Nephron (organoid): ENCODE measurements at regions not wholly inside any gene's neighbourhood (a gene's known extent, or its start where the extent isn't known, plus 50 kb on each side); places are given as distances from the start of the nearest gene placed in this dataset.

Source experiments
- H3K27ac Mint-ChIP-seq, 3 experiments: 2 replicates each; pipeline ENCODE4 v1.8.0; 2020; ENCODE audit warnings: mixed read lengths in 3 of 3, mild to moderate bottlenecking in 2 of 3, moderate library complexity in 1 of 3
- H3K27me3 Mint-ChIP-seq: 2 replicates; pipeline ENCODE4 v1.8.0; 2021; ENCODE audit warnings: low read depth, mild to moderate bottlenecking, moderate library complexity, mixed read lengths
- H3K36me3 Mint-ChIP-seq: 2 replicates; pipeline ENCODE4 v1.8.0; 2020; ENCODE audit warnings: low read depth, mixed read lengths
- H3K4me1 Mint-ChIP-seq: 2 replicates; pipeline ENCODE4 v1.8.0; 2020; ENCODE audit warnings: mixed read lengths
- H3K4me3 Mint-ChIP-seq, 3 experiments: 2 replicates each; pipeline ENCODE4 v1.8.0; 2020; ENCODE audit warnings: mild to moderate bottlenecking in 3 of 3, mixed read lengths in 3 of 3, moderate library complexity in 2 of 3
- H3K9me3 Mint-ChIP-seq: 2 replicates; pipeline ENCODE4 v1.8.0; 2020; ENCODE audit warnings: mixed read lengths
- CTCF ChIP-seq, 3 experiments: fragments of 200-600 bp; sonication (generic); IDR thresholded peaks; one replicate each; pipeline ENCODE4 v1.5.0; 2021; ENCODE audit warnings: antibody characterized with exemption in 3 of 3; ENCODE audit not compliant: unreplicated experiment in 3 of 3

GRCh38 chr3:148642214-148642613, 55.5 kb upstream of the AGTR1 start:
- H3K4me3 Mint-ChIP-seq: no peak overlapping the region
- H3K4me1 Mint-ChIP-seq: no peaks in the 10 kb centered on the region
- no peak overlapping the region for H3K27ac Mint-ChIP-seq
- H3K27me3 Mint-ChIP-seq: no peaks in the 10 kb centered on the region
- no peak for TF ChIP-seq CTCF (IDR thresholded peaks at IDR 0.05; ENCODE audit: unreplicated experiment in 3 of 3)
- no peaks in the 10 kb centered on the region for H3K9me3 Mint-ChIP-seq
- H3K36me3 Mint-ChIP-seq: no peaks in the 10 kb centered on the region

- H3K4me1 Mint-ChIP-seq: no peaks in the 10 kb centered on the region
- TF ChIP-seq CTCF (IDR thresholded peaks at IDR 0.05; ENCODE audit: unreplicated experiment in 3 of 3): no peak
These were observed 55.1 kb upstream of the AGTR1 start for GRCh38 chr3:148642616-148643015.

GRCh38 chr3:148643389-148643840, 54.3 kb upstream of the AGTR1 start:
- Mint-ChIP-seq H3K27me3 (no peaks in the 10 kb centered on the region), H3K4me3 (no peak overlapping the region)

More at GRCh38 chr3:148642616-148643015, 55.1 kb upstream of the AGTR1 start:
- no peaks in the 10 kb centered on the region for H3K27me3 Mint-ChIP-seq
- H3K36me3 Mint-ChIP-seq: no peaks in the 10 kb centered on the region
- no peak overlapping the region for H3K4me3 Mint-ChIP-seq
- no peaks in the 10 kb centered on the region for H3K9me3 Mint-ChIP-seq
- no peak overlapping the region for H3K27ac Mint-ChIP-seq

GRCh38 chr3:148646126-148646665, 51.5 kb upstream of the AGTR1 start:
- Mint-ChIP-seq H3K36me3 (no peaks in the 10 kb centered on the region), H3K27me3 (no peaks in the 10 kb centered on the region), H3K9me3 (no peaks in the 10 kb centered on the region), H3K27ac (no peak overlapping the region), H3K4me3 (no peak overlapping the region), H3K4me1 (no peaks in the 10 kb centered on the region)
- TF ChIP-seq CTCF (IDR thresholded peaks at IDR 0.05; ENCODE audit: unreplicated experiment in 3 of 3): no peak

More at GRCh38 chr3:148643389-148643840, 54.3 kb upstream of the AGTR1 start:
- Mint-ChIP-seq H3K9me3 (no peaks in the 10 kb centered on the region), H3K4me1 (no peaks in the 10 kb centered on the region), H3K27ac (no peak overlapping the region), H3K36me3 (no peaks in the 10 kb centered on the region)
- TF ChIP-seq CTCF (IDR thresholded peaks at IDR 0.05; ENCODE audit: unreplicated experiment in 3 of 3): no peak
